ENCODE measurements at regions not wholly inside any gene's neighbourhood (a gene's known extent, or its start where the extent isn't known, plus 50 kb on each side); places are given as distances from the start of the nearest gene placed in this dataset.

DNA sequence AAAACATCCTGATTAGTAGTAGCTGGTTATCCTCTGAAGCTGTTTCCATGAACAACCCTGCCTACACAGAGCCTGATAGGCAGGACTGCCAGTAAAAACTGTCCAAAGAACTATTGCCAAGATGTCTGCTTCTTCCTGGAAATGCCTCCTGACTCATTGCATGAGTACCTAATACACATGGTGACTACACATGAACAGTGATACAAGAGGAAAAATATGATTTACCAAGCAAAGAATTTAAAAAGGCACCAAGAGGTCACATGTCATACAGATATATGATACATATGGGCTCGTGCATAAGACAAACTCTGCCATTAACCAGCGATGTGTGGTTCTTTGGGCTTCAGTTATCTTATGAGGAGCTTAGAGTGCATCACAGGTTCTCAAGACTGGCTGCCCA, 552.3 kb downstream of the SLC16A7 start:
- CTCF ChIA-PET: no interaction called here
- H3K4me1 ChIP-seq (ENCODE audit: control insufficient read depth, insufficient read depth, low read length): no peaks in the 10 kb centered on the region
- no peak overlapping the region for H3K27ac ChIP-seq (ENCODE audit: extremely low read depth, low read depth, low read length)
- POLR2A ChIA-PET: no interaction called here
- H3K4me3 ChIP-seq (ENCODE audit: low read depth, low read length): no peak overlapping the region
- H3K9me3 ChIP-seq (ENCODE audit: control insufficient read depth, insufficient read depth, low read depth, low read length): no peaks in the 10 kb centered on the region
- no peaks in the 10 kb centered on the region for H3K36me3 ChIP-seq (ENCODE audit: control insufficient read depth in 2 of 2, insufficient read depth in 1 of 2, low read length in 2 of 2)
- no peak for TF ChIP-seq KLF1 (tag by site-specific recombination; IDR thresholded peaks at IDR 0.05)

GRCh38 chr12:60148831-60149230, 553.0 kb downstream of the SLC16A7 start:
- ChIA-PET CTCF (no interaction called here), POLR2A (no interaction called here)
- H3K4me1 ChIP-seq (ENCODE audit: control insufficient read depth, insufficient read depth, low read length): no peaks in the 10 kb centered on the region
- TF ChIP-seq ZNF391 (tag by site-specific recombination; IDR thresholded peaks at IDR 0.05; ENCODE audit: borderline replicate concordance, low read depth) (no peak), ZNF837 (tag by site-specific recombination; IDR thresholded peaks at IDR 0.05) (no peak), ZSCAN30 (tag by site-specific recombination; IDR thresholded peaks at IDR 0.05) (no peak), HOXD13 (CRISPR knock-in tag; IDR thresholded peaks at IDR 0.05; ENCODE audit: borderline replicate concordance) (no peak), EGR2 (tag by site-specific recombination; IDR thresholded peaks at IDR 0.05; ENCODE audit: low read depth) (no peak), ZNF626 (tag by site-specific recombination; IDR thresholded peaks at IDR 0.05) (no peak), ZBTB20 (tag by site-specific recombination; IDR thresholded peaks at IDR 0.05) (no peak), ZNF292 (tag by site-specific recombination; IDR thresholded peaks at IDR 0.05; ENCODE audit: borderline replicate concordance, low read depth) (no peak), FEZF1 (tag by site-specific recombination; IDR thresholded peaks at IDR 0.05) (no peak), ZNF169 (tag by site-specific recombination; IDR thresholded peaks at IDR 0.05) (no peak), ZNF624 (tag by site-specific recombination; IDR thresholded peaks at IDR 0.05) (no peak), ZNF266 (tag by site-specific recombination; IDR thresholded peaks at IDR 0.05; ENCODE audit: low read depth) (no peak), ZEB2 (tag by site-specific recombination; IDR thresholded peaks at IDR 0.05) (no peak)
- TF ChIP-seq, protein P1, sequence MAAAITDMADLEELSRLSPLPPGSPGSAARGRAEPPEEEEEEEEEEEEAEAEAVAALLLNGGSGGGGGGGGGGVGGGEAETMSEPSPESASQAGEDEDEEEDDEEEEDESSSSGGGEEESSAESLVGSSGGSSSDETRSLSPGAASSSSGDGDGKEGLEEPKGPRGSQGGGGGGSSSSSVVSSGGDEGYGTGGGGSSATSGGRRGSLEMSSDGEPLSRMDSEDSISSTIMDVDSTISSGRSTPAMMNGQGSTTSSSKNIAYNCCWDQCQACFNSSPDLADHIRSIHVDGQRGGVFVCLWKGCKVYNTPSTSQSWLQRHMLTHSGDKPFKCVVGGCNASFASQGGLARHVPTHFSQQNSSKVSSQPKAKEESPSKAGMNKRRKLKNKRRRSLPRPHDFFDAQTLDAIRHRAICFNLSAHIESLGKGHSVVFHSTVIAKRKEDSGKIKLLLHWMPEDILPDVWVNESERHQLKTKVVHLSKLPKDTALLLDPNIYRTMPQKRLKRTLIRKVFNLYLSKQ (tag by site-specific recombination; IDR thresholded peaks at IDR 0.05; ENCODE audit: borderline replicate concordance): no peak
- no peak overlapping the region for H3K27ac ChIP-seq (ENCODE audit: extremely low read depth, low read depth, low read length)
- H3K36me3 ChIP-seq (ENCODE audit: control insufficient read depth in 2 of 2, insufficient read depth in 1 of 2, low read length in 2 of 2): no peaks in the 10 kb centered on the region
- no peaks in the 10 kb centered on the region for H3K9me3 ChIP-seq (ENCODE audit: control insufficient read depth, insufficient read depth, low read depth, low read length)
- H3K4me3 ChIP-seq (ENCODE audit: low read depth, low read length): no peak overlapping the region

DNA sequence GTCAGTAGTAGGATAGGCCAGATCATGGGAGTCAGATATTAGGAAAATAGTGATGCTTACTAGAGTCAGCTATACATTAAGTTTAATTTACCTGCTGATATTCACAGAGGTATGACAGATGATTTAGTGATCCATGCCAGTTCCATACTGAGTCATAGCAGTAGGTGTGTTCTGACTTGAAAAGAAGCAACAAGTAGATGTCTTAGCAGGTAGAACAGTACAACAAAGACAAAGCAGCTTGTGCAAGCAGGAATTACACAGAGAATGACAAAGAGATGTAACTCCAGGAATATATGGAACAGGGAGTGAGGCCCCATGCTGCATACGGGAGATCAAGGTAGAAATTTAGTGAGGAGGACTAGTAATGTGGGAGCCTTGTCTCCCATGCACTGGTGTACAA, 556.9 kb downstream of the SLC16A7 start:
- TF ChIP-seq ZNF426 (tag by site-specific recombination; IDR thresholded peaks at IDR 0.05) (no peak), ZNF248 (tag by site-specific recombination; IDR thresholded peaks at IDR 0.05) (no peak), ZBTB17 (tag by site-specific recombination; IDR thresholded peaks at IDR 0.05) (no peak)
- TF ChIP-seq, protein P2, sequence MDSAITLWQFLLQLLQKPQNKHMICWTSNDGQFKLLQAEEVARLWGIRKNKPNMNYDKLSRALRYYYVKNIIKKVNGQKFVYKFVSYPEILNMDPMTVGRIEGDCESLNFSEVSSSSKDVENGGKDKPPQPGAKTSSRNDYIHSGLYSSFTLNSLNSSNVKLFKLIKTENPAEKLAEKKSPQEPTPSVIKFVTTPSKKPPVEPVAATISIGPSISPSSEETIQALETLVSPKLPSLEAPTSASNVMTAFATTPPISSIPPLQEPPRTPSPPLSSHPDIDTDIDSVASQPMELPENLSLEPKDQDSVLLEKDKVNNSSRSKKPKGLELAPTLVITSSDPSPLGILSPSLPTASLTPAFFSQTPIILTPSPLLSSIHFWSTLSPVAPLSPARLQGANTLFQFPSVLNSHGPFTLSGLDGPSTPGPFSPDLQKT (IDR thresholded peaks at IDR 0.05; ENCODE audit: borderline replicate concordance, low read depth, low read length): no peak
- no peak overlapping the region for H3K4me3 ChIP-seq (ENCODE audit: low read depth, low read length)
- no peaks in the 10 kb centered on the region for H3K4me1 ChIP-seq (ENCODE audit: control insufficient read depth, insufficient read depth, low read length)
- no peak overlapping the region for H3K27ac ChIP-seq (ENCODE audit: extremely low read depth, low read depth, low read length)
- no peaks in the 10 kb centered on the region for H3K9me3 ChIP-seq (ENCODE audit: control insufficient read depth, insufficient read depth, low read depth, low read length)
- no peaks in the 10 kb centered on the region for H3K36me3 ChIP-seq (ENCODE audit: control insufficient read depth in 2 of 2, insufficient read depth in 1 of 2, low read length in 2 of 2)
- POLR2A ChIA-PET: no interaction called here
- CTCF ChIA-PET: no interaction called here

Data from HEK293 (cell line).